ENCODE measurements at regions not wholly inside any gene's neighbourhood (a gene's known extent, or its start where the extent isn't known, plus 50 kb on each side); places are given as distances from the start of the nearest gene placed in this dataset.

GRCh38 chr6:110527516-110527915 is 51.1 kb upstream of the SLC22A16 start:
- Mint-ChIP-seq H3K4me3 (no peak overlapping the region), H3K27ac (no peak overlapping the region), H3K9me3 (ENCODE audit: low read depth) (no peaks in the 10 kb centered on the region), H3K27me3 (no peaks in the 10 kb centered on the region), H3K4me1 (ENCODE audit: low read depth) (no peaks in the 10 kb centered on the region), H3K36me3 (no peaks in the 10 kb centered on the region)

- Mint-ChIP-seq H3K4me1 (ENCODE audit: low read depth) (no peaks in the 10 kb centered on the region), H3K9me3 (ENCODE audit: low read depth) (no peaks in the 10 kb centered on the region), H3K27me3 (no peaks in the 10 kb centered on the region), H3K36me3 (no peaks in the 10 kb centered on the region), H3K4me3 (no peak overlapping the region), H3K27ac (no peak overlapping the region)
Measured at GRCh38 chr6:110526726-110527125, 50.3 kb upstream of the SLC22A16 start.

Data from activated naive CD8-positive, alpha-beta T cell (primary cell).